HL-60 (cell line): ENCODE measurements at regions not wholly inside any gene's neighbourhood (a gene's known extent, or its start where the extent isn't known, plus 50 kb on each side); places are given as distances from the start of the nearest gene placed in this dataset.

Source experiments
- DNase-seq, 2 experiments: peaks; one replicate each; pipeline ENCODE4 v3.0.0-alpha.2; 2010 to 2020; ENCODE audit warnings: low read depth in 1 of 2, low spot score in 1 of 2
- H3K27ac ChIP-seq: fragments of 250-450 bp; sonication (Bioruptor Pico); replicated peaks from 2 replicates; pipeline ENCODE4 v1.5.1; 2020; ENCODE audit warnings: mild to moderate bottlenecking, moderate library complexity
- H3K27me3 ChIP-seq: fragments of 250-450 bp; sonication (Bioruptor Pico); 2 replicates; pipeline ENCODE4 v1.5.1; 2021; ENCODE audit warnings: mild to moderate bottlenecking, moderate library complexity; ENCODE audit not compliant: insufficient read depth, poor library complexity, severe bottlenecking
- H3K4me3 ChIP-seq: replicated peaks from 2 replicates; pipeline ENCODE4 v1.5.1; 2011; ENCODE audit warnings: mild to moderate bottlenecking, control low read depth, low read length; ENCODE audit not compliant: insufficient read depth
- CTCF ChIP-seq: IDR thresholded peaks from one replicate; pipeline ENCODE4 v1.5.1; 2011; ENCODE audit warnings: low read length, control low read depth, inconsistent platforms; ENCODE audit not compliant: insufficient read depth
- GABPA ChIP-seq: IDR thresholded peaks from 2 replicates; pipeline ENCODE4 v1.6.1; 2012; ENCODE audit warnings: low read depth
- POLR2AphosphoS5 ChIP-seq: IDR thresholded peaks from 2 replicates; pipeline ENCODE4 v1.6.1; 2012; ENCODE audit warnings: low read depth
- REST ChIP-seq: IDR thresholded peaks from 2 replicates; pipeline ENCODE4 v1.6.1; 2012; ENCODE audit warnings: low read depth; ENCODE audit not compliant: insufficient replicate concordance
- SPI1 ChIP-seq: IDR thresholded peaks from 2 replicates; pipeline ENCODE4 v1.6.1; 2012; ENCODE audit warnings: low read depth, mild to moderate bottlenecking, borderline replicate concordance

GRCh38 chr4:59655996-59656395 lies 1544.1 kb upstream of the ADGRL3 start:
- Histone ChIP-seq H3K27ac (no peak overlapping the region), H3K27me3 (no peaks in the 10 kb centered on the region), H3K4me3 (no peak overlapping the region)
- TF ChIP-seq CTCF (no peak), GABPA (no peak), SPI1 (no peak), POLR2AphosphoS5 (no peak)
- DNase-seq, result no peak

- Histone ChIP-seq H3K4me3 (no peak overlapping the region), H3K27ac (no peak overlapping the region), H3K27me3 (no peaks in the 10 kb centered on the region)
- TF ChIP-seq POLR2AphosphoS5 (no peak), SPI1 (no peak), CTCF (no peak), GABPA (no peak), REST (no peak)
- no peak for DNase-seq
Measured at GRCh38 chr4:59664771-59665170, 1535.4 kb upstream of the ADGRL3 start.

- Histone ChIP-seq H3K27ac (no peak overlapping the region), H3K27me3 (no peaks in the 10 kb centered on the region), H3K4me3 (no peak overlapping the region)
- no peak for DNase-seq
- no peak for TF ChIP-seq GABPA
- no peak for TF ChIP-seq REST
- TF ChIP-seq CTCF, result no peak
- no peak for TF ChIP-seq POLR2AphosphoS5
- TF ChIP-seq SPI1, result no peak
Measured at GRCh38 chr4:59666645-59667044, 1533.5 kb upstream of the ADGRL3 start.

- no peak for TF ChIP-seq POLR2AphosphoS5
- TF ChIP-seq REST, result no peak
- TF ChIP-seq CTCF, result no peak
- TF ChIP-seq GABPA, result no peak
- TF ChIP-seq SPI1, result no peak
- Histone ChIP-seq H3K27ac (no peak overlapping the region), H3K4me3 (no peak overlapping the region), H3K27me3 (no peaks in the 10 kb centered on the region)
- DNase-seq, result no peak
Measured at GRCh38 chr4:59671037-59671436, 1529.1 kb upstream of the ADGRL3 start.
